Stimulated activated CD4-positive, alpha-beta T cell treated with anti-CD3 and anti-CD28 coated beads, Interleukin-1b, Interleukin-23, amount 100 ng/mL, for 48 hours (primary cell): ENCODE measurements at regions not wholly inside any gene's neighbourhood (a gene's known extent, or its start where the extent isn't known, plus 50 kb on each side); places are given as distances from the start of the nearest gene placed in this dataset.

ENCODE experiments used
- DNase-seq: peaks from one replicate; pipeline ENCODE4 v3.0.0-alpha.2; 2020

GRCh38 chr6:170025935-170026750, 264.7 kb downstream of the DLL1 start:
- no peak for DNase-seq

GRCh38 chr6:170025341-170025911, 265.5 kb downstream of the DLL1 start:
- no peak for DNase-seq

- DNase-seq: no peak
These were observed 265.9 kb downstream of the DLL1 start for GRCh38 chr6:170024940-170025339.

GRCh38 chr6:170023620-170024521, 267.0 kb downstream of the DLL1 start:
- DNase-seq: no peak

GRCh38 chr6:170022827-170023619, 267.9 kb downstream of the DLL1 start:
- DNase-seq: no peak

- DNase-seq: no peak
These were observed 268.6 kb downstream of the DLL1 start for GRCh38 chr6:170022291-170022722.

GRCh38 chr6:170021579-170021978, 269.3 kb downstream of the DLL1 start:
- DNase-seq: no peak

GRCh38 chr6:170019818-170020583, 268.6 kb downstream of the ERMARD start:
- no peak for DNase-seq

- no peak for DNase-seq
These were observed 267.8 kb downstream of the ERMARD start for GRCh38 chr6:170018936-170019817.

GRCh38 chr6:170018422-170018935, 267.1 kb downstream of the ERMARD start:
- no peak for DNase-seq

GRCh38 chr6:170017603-170018320, 266.3 kb downstream of the ERMARD start:
- no peak for DNase-seq

GRCh38 chr6:170013815-170014214, 262.4 kb downstream of the ERMARD start:
- DNase-seq: no peak

- DNase-seq: no peak
These were observed 260.6 kb downstream of the ERMARD start for GRCh38 chr6:170012037-170012330.

GRCh38 chr6:170011204-170012036, 260.0 kb downstream of the ERMARD start:
- no peak for DNase-seq

- no peak for DNase-seq
These were observed 259.3 kb downstream of the ERMARD start for GRCh38 chr6:170010665-170011203.

- no peak for DNase-seq
These were observed 256.9 kb downstream of the ERMARD start for GRCh38 chr6:170008294-170008785.

GRCh38 chr6:170007468-170008293, 256.3 kb downstream of the ERMARD start:
- DNase-seq: no peak
